ENCODE measurements at regions not wholly inside any gene's neighbourhood (a gene's known extent, or its start where the extent isn't known, plus 50 kb on each side); places are given as distances from the start of the nearest gene placed in this dataset.

DNA sequence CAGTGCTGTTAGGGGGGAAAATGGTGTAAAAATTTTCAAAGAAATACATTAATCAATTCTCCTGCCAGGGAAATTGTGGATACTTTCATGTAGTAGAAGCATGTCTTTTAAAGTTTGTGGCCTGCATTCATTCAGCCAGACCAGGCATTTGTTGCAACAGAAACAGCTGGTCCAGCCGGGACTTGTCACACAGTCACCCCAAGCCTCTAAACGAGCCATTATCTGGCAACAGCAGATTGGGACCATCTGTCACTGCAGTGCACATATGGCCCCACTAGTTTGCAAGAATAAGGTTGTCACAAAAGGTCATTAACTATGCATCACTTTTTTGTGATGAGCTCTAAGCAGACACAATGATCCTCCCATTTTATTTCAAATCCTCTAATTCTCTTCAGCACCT is 193.9 kb downstream of the PHLDA1 start:
- no TSS peak for BruUV-seq (replicated peaks)
- H3K9me3 ChIP-seq, result no peaks in the 10 kb centered on the region
- DNase-seq, result no peak
- no peaks in the 10 kb centered on the region for H3K27me3 ChIP-seq (replicated peaks; ENCODE audit: control insufficient read depth, insufficient read depth, low read length)
- Mint-ChIP-seq H3K27ac (ENCODE audit: unreplicated experiment) (no peak overlapping the region), H3K4me1 (ENCODE audit: low read depth, unreplicated experiment) (no peaks in the 10 kb centered on the region), H3K36me3 (ENCODE audit: insufficient read depth, unreplicated experiment) (no peaks in the 10 kb centered on the region), H3K4me3 (ENCODE audit: unreplicated experiment) (no peak overlapping the region), H3K9me3 (ENCODE audit: unreplicated experiment) (peaks cover 6% of the 10 kb centered on the region), H3K27me3 (ENCODE audit: insufficient read depth, unreplicated experiment) (no peaks in the 10 kb centered on the region)
- 0 out of 2 replicates have a peak, but pooled peaks cover 3% of the 10 kb centered on the region for H3K4me1 ChIP-seq
- CTCF ChIA-PET, result interaction anchor here (0.6 kb wide), 1 partner anchor 129 kb away, joined by 3 read pairs; no protein-coding TSS in a partner anchor
- no peak overlapping the region for H3K4me3 ChIP-seq (ENCODE audit: low read depth, low read length)
- intact Hi-C loops (cut with micrococcal nuclease; ENCODE audit: unreplicated experiment), result no loop called here
- H3K36me3 ChIP-seq (ENCODE audit: control insufficient read depth, insufficient read depth, low read length), result no peaks in the 10 kb centered on the region
- TF ChIP-seq, protein P1, sequence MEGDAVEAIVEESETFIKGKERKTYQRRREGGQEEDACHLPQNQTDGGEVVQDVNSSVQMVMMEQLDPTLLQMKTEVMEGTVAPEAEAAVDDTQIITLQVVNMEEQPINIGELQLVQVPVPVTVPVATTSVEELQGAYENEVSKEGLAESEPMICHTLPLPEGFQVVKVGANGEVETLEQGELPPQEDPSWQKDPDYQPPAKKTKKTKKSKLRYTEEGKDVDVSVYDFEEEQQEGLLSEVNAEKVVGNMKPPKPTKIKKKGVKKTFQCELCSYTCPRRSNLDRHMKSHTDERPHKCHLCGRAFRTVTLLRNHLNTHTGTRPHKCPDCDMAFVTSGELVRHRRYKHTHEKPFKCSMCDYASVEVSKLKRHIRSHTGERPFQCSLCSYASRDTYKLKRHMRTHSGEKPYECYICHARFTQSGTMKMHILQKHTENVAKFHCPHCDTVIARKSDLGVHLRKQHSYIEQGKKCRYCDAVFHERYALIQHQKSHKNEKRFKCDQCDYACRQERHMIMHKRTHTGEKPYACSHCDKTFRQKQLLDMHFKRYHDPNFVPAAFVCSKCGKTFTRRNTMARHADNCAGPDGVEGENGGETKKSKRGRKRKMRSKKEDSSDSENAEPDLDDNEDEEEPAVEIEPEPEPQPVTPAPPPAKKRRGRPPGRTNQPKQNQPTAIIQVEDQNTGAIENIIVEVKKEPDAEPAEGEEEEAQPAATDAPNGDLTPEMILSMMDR (IDR thresholded peaks at IDR 0.05; ENCODE audit: insufficient read depth in 1 of 2, low read depth in 1 of 2, low read length in 1 of 2, severe bottlenecking in 1 of 2, unreplicated experiment in 1 of 2), result no peak
- POLR2A ChIA-PET, result no interaction called here

GRCh38 chr12:75836533-75836932 is 195.0 kb downstream of the PHLDA1 start:
- Histone ChIP-seq H3K36me3 (ENCODE audit: control insufficient read depth, insufficient read depth, low read length) (no peaks in the 10 kb centered on the region), H3K4me3 (ENCODE audit: low read depth, low read length) (no peak overlapping the region), H3K27me3 (replicated peaks; ENCODE audit: control insufficient read depth, insufficient read depth, low read length) (no peaks in the 10 kb centered on the region), H3K4me1 (peaks cover 9% of the 10 kb centered on the region), H3K9me3 (no peaks in the 10 kb centered on the region)
- Mint-ChIP-seq H3K36me3 (ENCODE audit: insufficient read depth, unreplicated experiment) (no peaks in the 10 kb centered on the region), H3K4me1 (ENCODE audit: low read depth, unreplicated experiment) (peaks cover 5% of the 10 kb centered on the region), H3K4me3 (ENCODE audit: unreplicated experiment) (no peak overlapping the region), H3K9me3 (ENCODE audit: unreplicated experiment) (peaks cover 6% of the 10 kb centered on the region), H3K27me3 (ENCODE audit: insufficient read depth, unreplicated experiment) (no peaks in the 10 kb centered on the region), H3K27ac (ENCODE audit: unreplicated experiment) (no peak overlapping the region)
- BruUV-seq (replicated peaks), result no TSS peak
- no peak for DNase-seq
- ChIA-PET CTCF (no interaction called here), POLR2A (no interaction called here)
- TF ChIP-seq, protein P1 (IDR thresholded peaks at IDR 0.05; ENCODE audit: insufficient read depth in 1 of 2, low read depth in 1 of 2, low read length in 1 of 2, severe bottlenecking in 1 of 2, unreplicated experiment in 1 of 2), result no peak
- intact Hi-C loops (cut with micrococcal nuclease; ENCODE audit: unreplicated experiment), result no loop called here

DNA sequence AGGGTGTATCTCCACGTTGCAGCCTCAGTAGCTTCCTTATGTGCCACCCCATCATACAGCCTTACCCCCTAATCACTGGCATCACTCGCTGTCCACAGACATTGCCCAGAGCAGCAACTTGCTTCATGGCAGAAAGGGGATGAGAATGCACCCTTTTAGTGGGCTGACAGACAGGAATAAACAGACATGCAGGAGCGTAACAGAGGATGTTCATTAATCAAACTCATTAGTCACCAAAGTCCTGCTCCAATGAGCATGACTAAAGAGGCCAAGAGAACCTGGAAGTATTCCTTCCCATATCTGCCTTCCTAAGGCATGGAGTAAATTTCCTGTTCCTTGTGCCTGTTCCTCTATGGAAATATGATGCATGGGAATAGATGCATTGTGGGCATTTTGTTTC is 197.0 kb downstream of the PHLDA1 start:
- H3K27me3 ChIP-seq (replicated peaks; ENCODE audit: control insufficient read depth, insufficient read depth, low read length), result no peaks in the 10 kb centered on the region
- DNase-seq, result no peak
- Mint-ChIP-seq H3K27me3 (ENCODE audit: insufficient read depth, unreplicated experiment) (no peaks in the 10 kb centered on the region), H3K4me1 (ENCODE audit: low read depth, unreplicated experiment) (peaks cover 9% of the 10 kb centered on the region), H3K36me3 (ENCODE audit: insufficient read depth, unreplicated experiment) (no peaks in the 10 kb centered on the region), H3K27ac (ENCODE audit: unreplicated experiment) (no peak overlapping the region), H3K9me3 (ENCODE audit: unreplicated experiment) (peaks cover 6% of the 10 kb centered on the region), H3K4me3 (ENCODE audit: unreplicated experiment) (no peak overlapping the region)
- intact Hi-C loops (cut with micrococcal nuclease; ENCODE audit: unreplicated experiment), result no loop called here
- no peaks in the 10 kb centered on the region for H3K9me3 ChIP-seq
- peaks cover 11% of the 10 kb centered on the region for H3K4me1 ChIP-seq
- ChIA-PET POLR2A (no interaction called here), CTCF (no interaction called here)
- TF ChIP-seq, protein P1 (IDR thresholded peaks at IDR 0.05; ENCODE audit: insufficient read depth in 1 of 2, low read depth in 1 of 2, low read length in 1 of 2, severe bottlenecking in 1 of 2, unreplicated experiment in 1 of 2), result no peak
- no peak overlapping the region for H3K4me3 ChIP-seq (ENCODE audit: low read depth, low read length)
- no TSS peak for BruUV-seq (replicated peaks)
- no peaks in the 10 kb centered on the region for H3K36me3 ChIP-seq (ENCODE audit: control insufficient read depth, insufficient read depth, low read length)
